HG02759 (cell line): ENCODE measurements at regions not wholly inside any gene's neighbourhood (a gene's known extent, or its start where the extent isn't known, plus 50 kb on each side); places are given as distances from the start of the nearest gene placed in this dataset.

Experiments used
- ATAC-seq: cut with Tn5 transposase; IDR thresholded peaks from one replicate; pipeline ENCODE4 v1.9.1; 2021; ENCODE audit warnings: mild to moderate bottlenecking, moderate library complexity; ENCODE audit not compliant: unreplicated experiment

DNA sequence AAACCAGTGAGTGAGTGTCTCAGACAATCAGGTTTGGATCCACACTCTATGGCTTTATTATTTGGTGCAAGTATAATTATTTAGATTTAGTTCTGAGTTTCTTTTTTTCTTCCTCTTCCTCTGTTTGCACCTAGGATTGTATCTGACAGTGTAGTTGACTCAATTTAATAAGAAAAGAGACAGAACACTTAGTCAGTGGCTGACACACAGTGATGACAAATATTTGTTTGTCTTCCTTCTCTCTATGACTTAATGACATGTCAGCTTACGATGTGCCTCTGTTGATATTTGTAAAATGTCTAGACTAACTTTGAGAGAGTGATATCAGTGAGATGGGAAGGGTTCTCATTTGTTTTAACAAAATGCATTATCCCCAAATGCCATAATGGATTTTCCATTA, 129.5 kb upstream of the SLC10A2 start:
- no peak for ATAC-seq

DNA sequence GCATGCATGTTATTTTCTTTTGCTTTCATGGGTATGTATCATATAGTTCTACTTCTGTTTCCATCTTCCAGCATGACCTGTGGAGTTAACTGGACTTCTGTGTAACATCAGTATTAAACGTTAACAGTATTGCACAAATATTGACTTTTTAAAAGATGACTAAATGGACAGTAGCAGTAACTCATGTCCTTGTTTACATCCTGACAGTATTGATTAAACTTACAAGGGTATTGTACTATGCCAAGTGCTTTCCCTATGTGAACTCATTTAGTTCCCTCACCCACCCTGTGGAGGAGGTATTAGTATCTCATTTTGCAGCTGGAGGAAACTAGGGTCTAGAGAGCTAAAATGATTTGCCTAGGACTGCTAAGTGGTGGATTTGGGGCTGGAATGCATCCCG, 128.7 kb upstream of the SLC10A2 start:
- ATAC-seq = no peak

DNA sequence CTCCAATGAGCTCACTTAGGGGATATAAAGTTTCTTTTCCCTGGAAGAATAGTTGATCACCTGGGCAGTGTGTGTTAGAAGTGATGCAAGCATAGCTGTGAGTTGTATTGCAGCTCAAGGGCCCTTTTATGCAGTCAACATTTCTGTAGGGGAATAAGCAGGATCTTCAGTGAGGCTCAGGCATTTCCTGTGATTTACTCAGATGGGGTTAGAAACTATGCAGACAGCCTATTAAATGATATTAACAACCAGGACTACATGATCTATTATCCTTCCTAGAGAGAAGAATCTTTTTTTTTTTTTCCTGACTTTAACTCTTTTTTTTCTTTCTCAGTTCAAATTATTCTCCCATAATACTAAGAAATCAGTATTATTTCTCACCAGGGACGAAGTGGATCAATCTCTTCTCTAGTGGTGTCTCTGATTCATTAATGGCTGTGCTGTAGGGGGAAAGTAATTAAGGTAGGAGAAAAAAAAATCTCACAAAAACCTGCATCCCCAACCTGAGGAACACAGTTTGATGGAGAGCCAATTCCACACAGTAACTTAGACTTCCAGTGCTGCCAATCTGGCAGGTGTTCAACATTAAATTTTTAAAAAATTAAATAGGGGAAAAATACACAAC, 126.4 kb upstream of the SLC10A2 start:
- ATAC-seq = no peak

DNA sequence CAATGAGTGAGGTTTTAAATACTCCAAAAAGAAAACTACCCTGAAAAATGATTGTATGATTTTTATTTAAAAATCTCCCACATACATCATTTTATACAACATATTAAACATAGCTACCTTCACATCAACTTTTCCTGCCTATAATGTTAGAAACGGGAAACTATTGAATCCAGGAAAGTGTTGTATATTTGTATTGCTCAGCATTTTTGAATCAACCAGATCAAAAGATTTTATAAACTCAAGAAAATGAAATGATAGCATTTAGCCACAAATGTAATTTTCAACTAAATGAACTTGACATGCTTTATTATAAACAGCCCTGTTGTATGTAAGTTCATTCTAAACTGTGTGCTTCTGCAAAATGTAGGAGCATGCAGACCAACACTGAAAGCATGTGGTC, 124.6 kb upstream of the SLC10A2 start:
- no peak for ATAC-seq

DNA sequence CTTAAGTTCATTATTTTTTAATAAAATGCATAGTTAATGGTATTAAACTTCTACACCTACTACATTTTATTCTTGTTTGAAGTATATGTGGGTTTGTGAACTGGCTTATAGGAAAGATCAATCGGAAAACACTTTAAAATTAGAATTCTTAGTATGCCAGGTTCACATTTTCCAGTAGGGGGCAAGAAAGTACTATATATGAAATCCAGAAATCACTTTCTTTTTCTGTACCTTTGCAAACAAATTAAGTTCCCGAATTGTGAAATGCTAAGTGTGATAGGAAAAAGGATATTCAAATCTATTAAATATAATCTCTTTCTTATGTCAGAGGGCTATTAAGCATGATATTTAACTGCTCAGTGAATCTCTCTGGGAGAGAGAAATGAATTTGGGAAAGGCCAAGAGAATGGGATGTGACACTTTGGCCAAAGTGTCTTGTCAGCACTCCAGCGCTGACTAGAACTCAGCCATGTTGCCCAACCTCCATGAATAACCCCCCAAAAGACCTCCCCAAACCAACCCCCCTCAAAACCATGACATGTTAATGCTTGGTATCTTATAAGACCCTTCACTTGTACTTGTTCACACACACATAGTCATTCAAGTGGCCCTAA, 122.6 kb upstream of the SLC10A2 start:
- ATAC-seq = peak; percentile 38

DNA sequence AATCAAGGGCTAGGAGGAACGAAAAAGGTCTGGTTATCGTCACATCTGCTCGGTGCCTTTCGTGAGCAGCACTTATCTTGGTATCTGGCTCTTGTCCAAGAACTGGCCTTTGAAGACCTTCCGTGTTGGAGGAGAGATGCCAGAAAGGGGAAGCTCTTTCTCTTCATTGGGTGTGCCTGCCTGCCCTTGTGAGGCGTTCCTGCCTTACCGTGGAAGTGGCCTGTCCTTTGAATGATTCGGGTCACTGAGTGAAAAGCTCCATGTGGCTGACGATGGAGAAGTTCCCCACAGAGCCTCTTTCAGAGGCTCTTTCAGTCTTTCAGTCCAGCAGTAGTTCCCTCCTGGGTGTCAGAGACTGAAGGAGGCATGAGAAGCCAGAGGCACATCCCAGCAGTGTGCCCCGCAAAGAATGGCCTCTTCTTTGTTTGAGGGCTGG, 121.5 kb upstream of the SLC10A2 start:
- no peak for ATAC-seq

DNA sequence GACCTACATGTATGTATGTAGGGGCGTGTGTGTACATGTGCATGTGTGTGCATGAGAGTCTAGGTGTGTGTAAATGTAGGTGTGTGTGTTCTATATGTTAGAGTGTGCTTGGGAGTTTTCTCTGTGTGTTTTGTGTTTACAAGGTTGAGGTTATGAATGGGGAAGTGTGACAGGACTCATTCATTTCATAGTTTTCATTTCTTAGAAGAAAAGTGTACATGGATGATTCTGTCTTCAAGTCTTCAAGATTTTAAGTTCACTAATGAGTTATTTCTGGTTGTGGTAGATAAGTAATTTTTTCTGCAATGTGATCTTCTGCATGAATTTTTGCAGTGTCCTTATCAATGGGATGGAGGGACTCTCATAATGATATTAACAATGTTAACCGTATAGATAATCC, 118.2 kb upstream of the SLC10A2 start:
- ATAC-seq = peak; percentile 48

DNA sequence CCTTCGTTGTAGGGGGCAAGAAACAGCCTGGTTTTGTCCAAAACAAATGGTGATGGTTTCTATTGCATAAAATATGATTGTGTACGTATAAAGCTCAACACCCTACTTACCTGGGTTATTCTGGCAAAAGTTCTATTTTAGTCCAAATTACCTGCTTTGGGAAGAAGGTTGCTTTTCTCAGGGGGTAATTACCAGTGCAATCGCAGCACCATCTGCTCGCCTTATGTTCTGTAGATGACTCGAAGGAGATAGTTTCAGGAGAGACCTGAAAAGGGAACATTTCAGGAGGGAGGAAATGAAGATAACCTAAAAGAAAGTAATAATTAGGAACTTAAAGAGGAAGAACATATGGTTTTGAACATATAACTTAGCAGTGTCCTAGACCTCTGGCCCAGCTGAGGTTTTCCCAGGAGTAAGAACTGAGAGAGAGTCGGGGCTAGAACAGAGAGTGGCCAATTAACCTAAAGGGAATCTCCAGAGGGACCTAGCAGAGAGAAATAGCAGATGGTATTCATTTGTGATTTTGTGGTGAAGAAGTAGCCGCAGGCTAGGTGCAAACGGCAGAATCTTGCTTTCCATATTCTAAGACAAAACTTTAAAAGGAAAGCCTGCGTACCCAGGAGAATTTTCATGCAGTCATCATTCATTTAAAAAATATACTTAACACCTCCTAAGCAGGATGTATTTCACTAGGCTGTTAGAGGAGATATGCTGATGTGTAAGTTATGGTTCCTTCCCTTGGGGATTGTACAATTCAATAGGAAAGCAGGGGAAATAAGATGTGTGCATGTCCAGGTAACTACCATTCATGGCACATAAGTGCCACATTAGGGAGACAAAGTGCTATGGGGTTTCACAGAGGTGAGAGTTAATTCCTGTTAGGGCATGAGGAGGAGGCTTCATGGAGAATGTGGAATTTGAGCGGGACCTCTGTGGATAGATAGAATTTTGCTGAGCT, 113.0 kb upstream of the SLC10A2 start:
- no peak for ATAC-seq

DNA sequence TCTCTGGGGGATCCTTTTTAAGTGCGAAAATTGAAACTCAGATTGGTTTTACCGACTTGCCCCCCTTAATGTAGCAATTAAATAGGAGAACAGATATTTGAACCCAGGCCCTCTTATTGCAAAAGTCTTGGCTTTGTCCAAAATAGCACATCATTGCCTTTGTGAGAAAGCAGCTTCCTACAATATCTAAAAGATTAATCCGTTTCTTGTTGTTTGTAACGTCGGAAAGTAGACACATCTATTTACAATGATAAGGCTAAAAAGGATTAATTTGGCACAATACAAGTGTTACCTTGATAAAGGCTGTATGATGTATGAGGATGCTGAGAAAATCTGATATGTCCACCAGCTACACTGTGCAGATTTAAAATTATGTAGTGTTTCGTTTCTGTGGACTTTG, 108.7 kb upstream of the SLC10A2 start:
- ATAC-seq = no peak

DNA sequence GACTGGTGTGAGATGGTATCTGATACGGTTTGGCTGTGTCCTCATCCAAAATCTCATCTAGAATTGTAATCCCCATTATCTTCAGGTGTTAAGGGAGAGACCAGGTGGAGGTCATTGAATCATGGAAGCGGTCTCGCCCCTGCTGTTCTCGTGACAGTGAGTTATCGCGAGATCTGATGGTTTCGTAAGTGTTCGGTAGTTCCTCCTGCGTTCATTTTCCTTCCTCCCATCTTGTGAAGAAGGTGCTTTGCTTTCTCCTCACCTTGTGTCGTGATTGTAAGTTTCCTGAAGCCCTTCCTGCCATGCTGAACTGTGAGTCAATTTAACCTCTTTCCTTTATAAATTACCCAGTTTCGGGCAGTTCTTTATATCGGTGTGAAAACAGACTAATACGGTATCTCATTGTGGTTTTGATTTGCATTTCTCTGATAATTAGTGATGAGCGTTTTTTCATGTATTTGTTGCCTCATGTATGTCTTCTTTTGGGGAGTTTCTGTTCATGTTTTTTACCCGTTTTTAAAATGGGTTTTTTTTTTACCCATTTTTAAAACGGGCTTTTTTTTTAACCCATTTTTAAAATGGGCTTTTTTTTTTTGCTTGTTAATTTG, 102.8 kb upstream of the SLC10A2 start:
- ATAC-seq = no peak

DNA sequence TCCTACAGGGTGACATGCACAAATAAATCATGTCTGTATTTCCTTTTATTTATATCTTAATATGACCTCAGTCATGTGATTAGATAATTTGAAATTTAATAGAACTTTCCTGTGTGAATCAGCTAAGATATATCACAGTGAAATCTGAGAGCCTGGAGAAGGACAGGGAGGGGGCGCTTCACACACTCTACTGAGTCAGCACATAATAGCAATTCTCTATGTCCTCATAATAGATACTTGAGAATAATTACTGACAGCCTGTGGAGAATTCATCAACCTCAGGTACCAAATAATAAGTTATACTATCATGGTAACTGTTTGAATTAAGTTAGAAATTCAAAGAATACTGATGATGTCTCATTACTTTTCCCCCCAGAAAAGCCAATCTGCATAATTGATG, 98.0 kb upstream of the SLC10A2 start:
- ATAC-seq = no peak

DNA sequence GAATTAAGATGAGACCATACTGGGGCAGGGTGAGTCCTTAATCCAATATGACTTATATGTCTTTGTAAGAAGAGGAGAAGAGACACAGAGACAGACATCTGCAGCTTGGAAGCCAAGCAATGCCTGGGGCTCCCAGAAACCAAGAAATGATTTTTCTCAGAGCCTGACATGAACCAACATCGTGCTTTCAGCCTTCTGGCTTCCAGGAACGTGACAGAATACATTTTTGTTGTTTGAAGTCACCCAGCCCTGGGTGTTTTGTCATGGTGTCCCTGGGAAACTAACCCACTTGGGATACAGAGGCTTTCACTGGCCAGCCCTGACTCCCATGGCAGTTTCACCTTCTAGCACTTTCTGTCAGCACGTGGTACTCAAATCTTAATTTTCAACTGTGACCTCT, 95.3 kb upstream of the SLC10A2 start:
- ATAC-seq = no peak

DNA sequence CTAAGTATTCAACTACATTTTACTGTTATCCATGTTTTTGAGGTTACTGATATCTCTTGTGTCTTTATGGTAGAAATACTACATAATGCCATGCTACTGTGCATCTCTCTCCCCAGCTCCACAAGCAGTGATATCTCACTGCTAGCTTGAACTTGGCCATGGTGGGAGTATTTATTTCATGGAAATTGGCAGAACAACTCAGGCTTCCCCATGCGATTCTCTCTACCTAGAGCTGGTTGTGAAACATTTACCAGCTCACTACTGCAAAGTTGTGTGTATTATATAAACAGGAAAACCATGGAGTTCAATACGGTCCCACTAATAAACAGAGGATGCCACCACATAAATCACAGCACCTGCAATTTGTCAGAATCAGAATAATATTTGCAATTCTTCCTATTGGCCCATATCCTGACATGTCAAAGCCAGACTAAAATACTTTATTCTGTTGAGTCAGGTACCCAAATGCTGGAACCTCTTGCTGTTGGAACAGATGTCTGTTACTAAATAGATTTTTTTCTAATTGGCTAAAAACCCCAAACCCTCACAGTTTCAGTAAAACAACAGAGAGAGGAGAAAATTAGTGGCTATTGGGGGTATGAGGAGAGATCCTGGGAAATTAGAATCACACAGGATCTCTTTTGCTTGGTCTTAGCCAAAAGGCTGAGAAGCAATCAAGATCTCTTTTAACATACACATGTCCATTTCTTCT, 91.4 kb upstream of the SLC10A2 start:
- ATAC-seq = no peak

DNA sequence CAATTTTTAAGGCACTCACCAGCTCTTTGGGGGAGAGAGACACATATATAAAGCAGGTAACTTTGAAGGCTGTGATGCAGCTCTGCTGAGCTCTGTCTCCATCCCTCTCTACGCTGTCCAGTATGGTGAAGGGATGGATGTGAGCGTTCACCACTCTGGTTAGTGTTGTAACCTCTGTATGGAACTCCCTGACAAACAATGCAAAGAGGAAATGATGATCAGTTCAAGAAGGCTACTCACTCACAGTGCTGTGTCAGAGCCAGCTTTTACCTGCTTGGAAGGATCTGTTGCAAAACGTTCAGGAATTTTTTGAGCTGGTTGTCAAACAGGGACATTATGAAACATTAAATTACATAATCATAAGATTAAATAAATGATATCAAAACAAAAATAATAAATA, 90.8 kb upstream of the SLC10A2 start:
- ATAC-seq = no peak

DNA sequence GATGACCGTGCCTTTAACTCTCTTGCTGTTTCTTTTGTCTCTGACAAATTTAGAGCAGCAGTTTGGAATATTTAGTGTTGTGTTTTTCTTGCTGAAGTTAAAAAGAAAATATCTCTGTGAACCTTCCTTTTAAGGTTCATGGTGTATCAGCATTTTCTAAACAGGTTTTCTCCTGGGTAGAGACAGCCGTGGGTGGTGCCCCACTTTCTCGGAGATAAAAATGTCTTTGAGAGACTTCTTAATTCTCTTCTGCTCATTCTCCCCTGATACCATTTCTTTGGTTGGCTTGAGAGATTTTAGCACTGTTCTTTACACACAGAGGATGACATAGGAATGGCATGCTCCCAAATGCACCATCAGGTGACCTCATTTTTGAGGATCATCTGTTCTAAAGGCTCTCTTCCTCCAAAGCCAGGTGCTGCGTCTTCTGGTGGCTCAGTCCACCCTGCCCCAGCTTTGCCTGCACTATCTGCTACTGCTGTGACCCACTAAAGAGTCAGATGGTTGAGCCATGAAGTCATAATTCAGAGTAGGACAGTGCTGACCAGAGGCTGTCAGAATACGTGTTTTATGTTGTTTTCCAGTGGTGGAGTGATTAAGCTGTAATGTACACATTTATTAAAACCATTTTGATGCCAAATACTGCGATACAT, 90.3 kb upstream of the SLC10A2 start:
- ATAC-seq = no peak

DNA sequence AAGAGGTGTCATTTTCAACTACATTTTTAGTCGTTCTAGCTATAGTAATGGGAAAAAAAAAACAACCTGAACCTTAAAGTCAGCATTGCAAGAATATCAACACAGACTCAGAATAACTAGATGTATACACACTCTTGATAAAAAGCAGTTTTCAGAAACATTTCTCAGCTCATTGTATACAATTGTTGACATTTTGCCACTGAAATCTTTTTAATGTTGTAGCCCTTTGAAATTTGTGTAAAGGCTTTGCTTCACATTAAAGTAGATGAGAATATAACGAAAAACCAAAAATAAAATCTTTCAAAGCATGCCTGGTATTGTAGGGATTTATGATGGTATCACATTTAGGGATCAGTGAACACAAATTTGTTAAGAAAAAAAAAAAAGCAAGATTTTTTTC, 87.2 kb upstream of the SLC10A2 start:
- no peak for ATAC-seq

DNA sequence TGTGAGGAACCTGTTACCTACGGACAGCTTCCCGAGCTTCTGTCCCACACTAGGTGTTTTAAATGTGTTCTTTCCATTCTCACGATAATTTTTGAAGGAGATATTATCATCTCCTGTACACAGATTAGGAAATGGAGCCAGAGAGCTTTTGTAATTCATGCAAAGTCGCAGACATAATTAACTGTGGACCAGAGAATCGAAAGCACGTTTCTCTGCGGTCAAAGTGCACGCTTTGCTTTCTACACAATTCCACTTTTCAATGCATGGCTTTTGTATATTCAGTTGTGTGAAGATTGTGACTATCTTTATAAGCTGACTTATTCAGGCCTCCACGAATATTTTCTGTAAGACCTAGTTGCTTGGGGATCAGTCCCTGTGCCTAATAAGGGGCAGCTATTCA, 81.7 kb upstream of the SLC10A2 start:
- no peak for ATAC-seq

DNA sequence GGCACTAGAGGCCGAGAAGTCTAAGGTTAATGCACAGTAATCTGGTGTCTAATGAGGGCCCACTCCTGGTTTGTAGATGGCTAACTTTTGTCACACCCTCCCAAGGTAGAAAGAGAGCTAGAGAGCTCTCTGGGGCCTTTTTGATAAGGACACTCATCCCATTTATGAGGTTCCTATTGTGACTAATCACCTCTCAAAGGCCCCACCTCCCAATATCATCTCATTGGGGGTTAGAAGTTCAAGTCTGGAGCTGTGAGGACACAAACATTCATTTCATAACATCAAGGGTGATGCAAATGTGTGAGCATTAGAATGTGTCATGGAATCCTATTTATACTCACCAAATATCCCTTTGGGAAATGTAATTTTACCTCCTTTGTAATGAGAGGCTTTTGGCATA, 79.2 kb upstream of the SLC10A2 start:
- no peak for ATAC-seq

DNA sequence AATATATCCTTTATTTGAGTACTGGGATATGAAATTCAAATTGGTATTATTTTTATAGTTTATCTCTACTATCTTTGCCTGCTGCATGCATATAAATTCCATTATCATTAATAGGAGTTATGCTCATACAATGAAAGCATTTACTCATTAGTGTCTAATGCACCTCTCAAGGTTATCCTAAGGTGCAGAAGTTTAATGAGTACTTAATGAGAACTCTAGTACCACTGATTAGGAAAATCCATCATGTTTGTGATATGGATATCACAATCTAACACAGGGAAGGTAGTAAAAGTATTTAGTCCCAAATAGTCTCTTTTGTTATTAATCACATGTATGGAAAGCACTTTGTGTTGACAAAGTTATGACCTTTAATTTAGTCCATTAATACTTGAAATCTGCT, 77.2 kb upstream of the SLC10A2 start:
- ATAC-seq = no peak

DNA sequence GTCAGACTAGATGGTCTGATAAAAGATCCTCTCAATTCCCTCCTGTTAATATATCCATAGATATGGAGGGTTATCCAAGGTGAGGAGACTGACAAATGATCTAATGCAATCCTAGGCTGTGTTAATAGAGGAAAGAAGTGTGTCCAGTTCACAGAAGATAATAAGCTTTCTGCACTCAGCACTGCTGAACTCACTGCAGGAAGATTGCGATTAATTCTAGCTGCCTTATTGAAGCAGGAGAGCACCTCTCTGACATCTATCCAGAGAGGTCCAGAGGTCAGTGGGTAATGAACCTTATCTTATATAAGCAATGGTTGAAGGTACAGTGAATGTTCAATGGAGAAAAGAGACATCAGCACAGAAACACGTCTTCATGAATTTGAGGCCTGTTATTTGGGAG, 75.9 kb upstream of the SLC10A2 start:
- no peak for ATAC-seq
